CMK (cell line): ENCODE measurements at regions not wholly inside any gene's neighbourhood (a gene's known extent, or its start where the extent isn't known, plus 50 kb on each side); places are given as distances from the start of the nearest gene placed in this dataset.

Experiments used
- DNase-seq: peaks from one replicate; pipeline ENCODE4 v3.0.0-alpha.2; 2010; ENCODE audit warnings: low read depth

DNA sequence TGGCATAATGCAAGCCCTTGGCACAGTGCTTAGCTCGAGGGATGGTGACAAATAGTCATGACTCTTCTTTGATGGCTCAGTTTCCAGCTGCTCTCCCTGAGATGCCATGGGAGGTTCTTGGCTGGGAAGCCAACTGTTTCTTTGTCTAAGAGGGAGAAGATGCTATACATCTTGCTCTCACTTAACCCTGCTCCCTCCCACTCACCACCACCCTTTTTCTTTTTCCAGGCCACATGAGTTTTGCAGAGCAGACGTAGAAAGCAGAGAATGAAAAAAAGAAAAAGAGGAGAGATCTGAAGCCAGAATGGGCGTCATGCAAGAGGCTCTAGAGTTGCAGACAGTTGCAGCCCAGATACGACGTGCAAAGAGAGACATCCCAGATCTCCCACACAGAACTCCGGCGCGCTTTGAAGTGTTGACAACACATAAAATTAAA, 160.5 kb downstream of the FGF18 start:
- no peak for DNase-seq

DNA sequence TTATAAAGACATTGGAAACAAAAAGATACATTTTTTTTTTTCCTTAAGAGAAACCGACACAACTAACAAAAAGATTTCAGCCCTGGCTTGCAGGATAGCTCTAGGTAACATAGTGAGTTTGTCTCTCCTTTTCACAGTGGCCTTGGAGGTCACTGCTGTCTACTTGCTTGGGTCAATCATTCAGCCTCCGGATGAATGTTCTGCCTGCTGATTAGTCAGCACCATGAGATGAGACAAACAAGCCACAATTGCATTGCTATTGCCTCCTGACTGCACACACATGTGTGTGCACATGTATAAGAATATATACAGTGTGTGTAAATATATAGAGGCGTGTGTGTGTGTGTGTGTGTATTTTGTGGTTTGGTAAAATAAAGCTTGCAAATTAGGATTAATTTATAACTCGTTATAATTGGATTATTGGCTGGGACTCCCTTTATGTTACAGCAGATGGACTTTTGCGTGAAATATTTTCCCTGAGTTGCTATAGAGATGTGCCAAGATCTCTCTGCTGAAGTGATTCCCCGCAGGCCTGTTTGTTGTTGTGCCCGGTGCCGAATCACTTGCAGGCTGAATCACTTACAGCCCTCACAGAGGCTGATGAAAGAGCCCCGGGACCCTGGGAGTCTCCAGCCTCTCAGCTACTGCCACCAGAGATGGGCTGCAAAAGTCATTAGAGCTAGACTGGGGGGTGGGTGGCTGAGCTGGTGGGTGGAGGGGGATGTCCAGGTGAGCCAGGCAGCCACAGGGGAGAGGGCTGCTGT, 161.2 kb downstream of the FGF18 start:
- DNase-seq = no peak

DNA sequence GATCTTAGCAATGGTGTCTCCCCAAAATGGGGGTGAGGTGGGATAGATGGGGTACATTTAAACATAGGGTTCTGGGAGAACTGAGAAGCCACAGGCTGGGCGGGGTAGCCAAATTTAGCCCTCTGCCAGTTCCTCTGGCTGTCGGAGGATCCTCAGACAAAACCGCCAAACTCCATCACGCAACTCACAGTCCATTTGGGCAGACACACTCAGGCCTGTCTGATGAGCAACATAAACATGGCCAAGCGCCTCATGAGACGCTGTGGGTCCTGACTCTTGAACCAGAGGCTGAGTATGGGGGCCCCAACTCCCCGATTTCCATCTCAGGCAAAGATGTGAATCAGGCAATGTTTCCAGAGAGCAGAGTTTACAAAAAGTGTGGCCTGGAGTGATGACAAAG, 162.3 kb downstream of the FGF18 start:
- no peak for DNase-seq

DNA sequence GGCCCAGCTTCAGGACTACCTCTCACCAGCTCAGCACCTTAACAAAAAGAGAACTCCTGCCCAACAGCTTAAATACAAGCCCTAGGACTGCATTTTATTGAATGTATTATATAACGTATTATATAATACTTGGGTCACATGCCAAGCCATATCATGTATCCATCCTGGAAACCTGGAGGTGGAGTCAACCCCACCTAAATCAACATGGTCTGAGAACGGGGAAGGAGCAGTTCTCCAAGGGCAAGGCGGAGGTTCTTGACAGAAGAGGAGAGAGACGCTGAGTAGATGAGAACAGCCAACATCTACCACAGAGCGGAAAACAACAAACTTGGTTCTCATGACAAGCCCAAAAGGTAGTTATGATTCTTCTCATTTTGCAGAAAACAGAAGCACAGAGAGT, 163.4 kb downstream of the FGF18 start:
- no peak for DNase-seq

DNA sequence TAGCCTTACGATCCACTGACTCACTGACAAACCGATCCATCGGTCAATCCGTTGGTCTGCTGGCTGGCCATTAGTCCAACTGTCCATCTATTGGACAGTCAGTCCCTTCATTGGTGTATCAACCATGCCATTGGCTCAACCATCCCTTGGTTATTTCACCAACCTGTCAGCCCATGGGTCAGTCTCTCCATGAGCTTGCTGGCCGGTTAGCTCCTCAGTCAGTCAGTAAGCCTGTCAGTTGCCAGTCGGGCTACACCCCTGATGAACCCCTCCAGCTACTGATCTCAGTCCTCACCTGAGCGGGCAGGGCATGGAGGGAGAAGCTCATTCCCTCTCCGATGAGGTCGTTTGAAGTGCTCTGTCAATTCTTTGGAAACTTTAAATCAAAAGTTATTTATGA, 166.5 kb downstream of the FGF18 start:
- no peak for DNase-seq

DNA sequence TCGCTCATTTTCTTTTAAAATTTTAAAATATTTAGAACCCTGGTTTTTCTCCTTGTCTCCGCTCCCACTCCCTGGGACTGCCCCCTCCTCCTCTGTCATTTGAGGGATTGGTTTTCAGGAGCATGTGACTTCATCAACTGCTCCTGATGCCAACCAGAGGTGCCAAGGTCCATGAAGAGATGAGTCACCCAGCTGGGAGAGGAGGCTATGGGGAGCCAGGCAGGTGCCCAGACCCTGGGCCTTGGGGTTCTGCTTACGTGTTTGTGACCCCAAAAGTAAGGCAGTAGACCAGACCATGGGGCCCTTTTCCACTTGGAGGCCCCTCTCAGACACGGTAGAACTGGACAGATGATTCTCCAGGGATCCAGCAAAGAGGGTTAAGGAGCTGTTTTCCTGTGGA, 167.0 kb downstream of the FGF18 start:
- DNase-seq = no peak

DNA sequence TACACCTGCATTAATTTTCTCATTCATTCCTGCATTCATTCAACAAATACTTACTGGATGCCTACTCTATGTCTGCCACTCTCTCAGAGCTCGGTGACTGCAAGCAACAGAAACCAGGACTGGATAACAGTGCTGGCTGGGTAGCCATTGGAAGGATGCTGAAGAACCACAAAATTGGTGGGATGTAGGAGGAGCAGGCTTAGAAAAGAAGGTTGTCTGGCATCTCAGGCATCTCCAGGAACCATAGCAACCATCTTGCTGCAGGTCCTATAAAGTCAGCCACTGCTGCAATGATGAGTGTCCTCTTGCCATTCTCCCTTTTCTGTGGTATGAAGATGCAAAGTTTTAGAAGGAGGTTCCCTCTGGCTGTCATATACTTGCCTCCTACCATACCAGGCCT, 168.6 kb downstream of the FGF18 start:
- DNase-seq = no peak

DNA sequence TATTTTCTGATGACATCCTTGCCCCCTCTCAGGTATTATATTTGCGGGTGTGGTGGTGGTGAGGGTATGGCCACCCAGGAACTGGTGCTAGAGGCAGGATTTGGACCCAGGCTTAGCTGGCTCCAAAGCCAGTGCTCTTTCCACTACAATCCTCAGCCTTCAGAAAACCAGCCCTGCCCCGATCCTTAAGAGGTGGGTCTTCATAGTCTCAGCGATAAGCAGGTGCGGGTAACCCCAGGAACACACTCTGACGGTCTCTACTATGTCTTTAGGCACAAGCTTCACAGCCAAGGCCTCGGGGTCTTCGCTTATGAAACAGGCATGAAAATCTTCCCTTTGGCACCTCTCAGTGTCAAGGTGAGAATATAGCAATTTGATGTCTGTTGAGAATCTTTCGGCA, 169.3 kb downstream of the FGF18 start:
- no peak for DNase-seq

DNA sequence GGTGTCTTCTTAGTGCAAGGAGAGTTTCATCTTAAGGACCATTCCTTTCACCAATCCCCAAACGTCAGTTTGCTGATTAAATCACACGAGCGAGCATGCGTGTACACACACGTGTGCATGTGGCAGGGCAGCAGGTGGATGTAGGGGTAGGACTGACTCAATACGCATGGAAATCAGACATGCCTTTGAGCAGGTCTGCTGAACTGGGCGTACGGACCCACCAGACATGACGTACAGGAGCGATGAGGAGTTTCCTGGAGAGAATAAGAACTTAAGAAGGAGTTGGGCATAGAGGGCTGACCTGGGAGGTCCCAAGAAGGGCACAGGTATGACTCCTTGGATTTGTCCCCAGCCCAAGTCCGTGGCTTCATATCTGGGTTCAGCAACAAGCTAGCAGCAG, 170.0 kb downstream of the FGF18 start:
- DNase-seq = no peak

DNA sequence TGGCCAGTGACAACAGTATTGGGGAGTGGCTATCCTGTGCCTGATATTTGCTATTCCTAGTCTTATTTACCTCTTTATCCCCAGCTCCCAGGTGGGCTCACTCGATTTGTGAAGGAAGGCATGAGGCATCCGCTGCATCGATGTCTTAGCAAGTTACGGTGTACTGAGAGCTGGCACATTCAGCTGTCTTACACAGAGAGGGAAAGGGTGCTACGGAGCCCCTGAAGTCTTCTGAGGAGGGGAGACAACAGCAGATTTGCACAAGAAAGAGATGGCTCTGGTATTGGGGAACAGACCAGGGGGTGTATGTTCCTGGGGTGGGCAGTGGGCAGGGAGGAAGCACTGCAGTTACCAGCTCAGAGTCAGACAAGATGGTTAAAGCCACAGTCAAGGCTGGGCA, 172.6 kb downstream of the FGF18 start:
- no peak for DNase-seq

DNA sequence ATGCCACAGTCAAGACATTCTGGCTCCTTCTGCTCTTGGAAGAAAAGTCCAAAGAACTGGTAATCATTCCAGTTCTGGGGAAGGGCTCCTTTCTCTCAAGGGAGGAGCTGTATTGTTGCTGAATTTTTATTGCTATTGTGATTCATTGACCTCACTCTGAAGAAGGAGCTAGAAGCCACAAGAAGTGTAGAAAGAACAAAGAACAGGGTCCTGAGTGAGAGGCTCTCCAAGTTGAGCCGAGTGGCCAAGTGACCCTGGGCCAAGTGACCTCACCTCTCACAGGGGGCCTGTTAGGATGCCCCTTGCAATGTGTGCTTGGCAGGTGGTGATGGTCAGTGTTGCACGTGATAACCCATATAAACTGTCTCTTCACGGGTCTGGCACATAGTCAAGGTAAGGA, 173.3 kb downstream of the FGF18 start:
- DNase-seq = no peak

DNA sequence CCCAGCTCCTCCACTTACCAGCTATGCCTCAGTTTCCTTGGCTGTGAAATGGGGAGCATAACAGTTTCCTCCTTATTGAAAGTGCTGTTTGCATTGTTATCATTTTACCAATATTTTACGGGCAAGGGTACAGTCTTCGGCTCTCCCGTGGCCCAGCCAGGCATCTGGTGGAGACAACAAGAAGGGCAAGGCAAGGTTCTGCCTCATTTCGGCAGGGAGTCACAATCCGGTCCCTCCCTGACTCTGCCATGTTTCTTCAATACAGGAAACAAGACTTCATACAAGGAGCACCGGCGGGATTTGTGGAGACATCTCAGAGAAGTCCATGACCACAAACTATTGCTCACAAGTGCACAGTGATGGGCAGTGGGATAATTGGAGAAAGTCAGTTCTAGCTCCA, 174.0 kb downstream of the FGF18 start:
- no peak for DNase-seq

DNA sequence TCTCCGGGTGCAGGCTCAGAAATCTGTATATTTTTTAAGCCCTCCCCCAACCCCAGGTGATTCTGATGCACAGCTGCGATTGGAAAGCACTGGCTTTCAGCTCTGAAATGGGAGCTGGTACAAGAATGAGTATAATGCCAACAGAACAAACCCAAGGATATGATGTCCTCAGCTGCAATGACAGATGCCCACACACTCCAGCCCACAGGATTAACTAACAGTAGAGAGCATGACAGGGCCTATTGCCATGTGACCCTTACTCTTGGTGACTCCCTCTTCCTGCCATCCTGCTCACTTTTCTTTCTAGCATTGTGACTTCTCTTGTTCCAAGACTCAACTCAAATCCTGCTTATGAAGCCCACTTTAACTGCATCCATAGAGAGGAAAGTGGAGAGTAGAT, 174.5 kb downstream of the FGF18 start:
- DNase-seq = no peak

DNA sequence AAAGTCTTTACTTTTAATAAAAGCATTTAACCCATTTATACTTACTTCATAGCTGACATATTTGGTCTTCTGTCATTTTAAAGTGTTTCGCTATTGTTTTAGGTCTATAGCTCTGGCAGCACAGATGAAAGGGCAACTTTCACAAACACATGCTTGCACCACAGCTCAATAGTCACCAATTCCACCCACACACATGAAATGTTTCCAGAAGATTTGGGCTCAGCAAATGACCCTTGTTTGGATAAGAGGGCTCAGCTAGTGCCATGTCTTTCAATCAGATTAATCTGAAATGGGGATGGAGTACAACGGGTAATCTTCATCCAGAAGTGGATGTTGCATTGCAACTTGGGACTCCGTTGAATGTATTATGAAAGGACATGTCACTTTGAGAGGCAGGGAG, 176.0 kb downstream of the FGF18 start:
- DNase-seq = no peak

DNA sequence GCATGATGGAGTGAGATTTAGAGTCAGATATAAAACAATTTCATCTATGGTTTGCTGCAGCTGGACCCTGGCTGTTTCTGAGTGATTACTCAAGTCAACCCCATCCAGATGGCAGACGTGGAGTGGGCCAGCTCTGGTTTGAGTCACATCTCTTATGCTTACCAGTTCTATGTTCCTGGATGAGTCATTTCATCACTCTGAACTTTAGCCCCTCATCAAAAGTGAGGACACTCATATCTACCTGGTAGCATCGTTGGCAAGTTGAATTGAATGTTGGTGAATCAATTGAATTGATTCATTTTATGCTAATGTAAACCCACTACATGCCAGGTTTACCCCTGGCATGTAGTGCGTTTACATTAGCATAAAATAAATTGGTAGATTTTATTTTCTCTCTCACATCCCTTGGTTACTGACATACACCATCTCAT, 176.4 kb downstream of the FGF18 start:
- DNase-seq = no peak

DNA sequence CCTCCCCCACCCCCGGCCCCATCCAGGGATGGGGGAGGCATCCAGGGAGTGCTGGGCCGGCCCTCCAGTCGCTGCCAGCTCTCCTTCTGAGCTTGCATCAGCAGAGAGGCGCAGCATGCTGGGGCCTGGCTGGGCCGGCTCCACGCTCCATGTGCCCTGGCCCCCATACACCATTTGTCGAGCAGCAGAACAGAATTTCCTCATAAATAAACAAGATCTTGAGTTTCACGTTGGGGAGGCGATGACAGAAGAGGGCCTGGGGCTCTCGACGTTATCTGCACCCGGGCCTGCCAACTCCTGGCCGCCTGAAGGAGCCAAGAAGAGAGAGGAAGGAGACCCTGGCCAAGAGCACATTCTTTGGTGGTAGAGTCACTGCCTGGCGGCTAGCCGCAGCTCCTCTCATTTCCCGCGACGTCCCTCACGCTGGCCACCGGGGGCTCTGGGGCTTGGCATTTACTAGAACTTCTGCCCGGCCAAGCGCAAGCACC, 177.0 kb downstream of the FGF18 start:
- DNase-seq = no peak

DNA sequence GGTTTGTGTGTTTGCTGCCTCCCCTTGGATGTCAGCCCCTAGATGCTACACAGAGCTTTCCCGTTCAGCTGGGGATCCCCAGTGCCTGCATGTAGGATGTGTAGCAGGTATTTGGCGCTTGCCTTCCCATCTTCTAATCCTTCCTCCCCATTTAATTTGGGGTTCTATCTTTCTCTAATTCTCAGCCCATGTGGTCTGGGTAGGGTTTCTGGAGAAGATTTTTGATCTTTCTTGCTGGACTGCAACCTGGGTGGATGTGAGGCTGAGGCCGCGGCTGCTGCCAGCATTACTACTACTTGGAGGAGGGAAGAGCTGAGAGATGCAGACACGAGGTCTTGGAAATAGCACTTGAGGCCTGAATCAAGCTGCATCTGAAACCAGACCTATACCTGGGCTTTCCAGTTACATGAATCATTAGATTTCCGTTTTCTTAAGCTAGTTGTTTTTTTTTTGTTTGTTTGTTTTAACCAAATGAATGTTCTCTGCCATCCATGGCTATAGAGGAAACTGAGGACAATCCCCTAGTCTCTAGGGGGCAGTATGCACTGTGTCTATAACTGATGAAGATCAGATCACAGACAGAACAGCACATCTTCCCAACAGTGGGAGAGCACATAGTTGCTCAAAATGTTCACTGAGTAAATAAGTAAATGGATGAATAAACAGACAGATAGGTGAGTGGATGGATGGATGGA, 178.6 kb downstream of the FGF18 start:
- DNase-seq = no peak

DNA sequence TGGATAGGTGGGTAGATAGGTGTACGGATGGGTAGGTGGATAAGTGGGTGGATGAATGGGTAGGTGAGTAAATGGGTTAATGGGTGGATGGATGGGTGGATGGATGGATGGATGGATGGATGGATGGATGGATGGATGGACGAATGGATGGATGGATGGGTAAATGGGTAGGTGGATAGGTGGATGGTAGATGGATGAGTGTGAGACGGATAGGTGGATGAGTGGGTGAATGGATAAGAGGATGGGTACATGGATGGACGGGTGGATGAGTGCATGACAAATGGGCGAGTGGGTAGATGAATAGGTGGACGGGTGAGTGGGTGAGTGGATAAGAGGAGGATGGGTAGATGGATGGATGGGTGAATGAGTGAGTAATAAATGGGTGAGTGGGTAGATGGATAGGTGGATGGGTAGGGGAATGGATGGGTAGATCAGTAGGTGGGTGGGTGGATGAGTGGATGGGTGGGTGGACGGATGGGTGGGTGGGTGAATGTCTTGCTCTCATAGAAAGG, 179.2 kb downstream of the FGF18 start:
- DNase-seq = no peak

DNA sequence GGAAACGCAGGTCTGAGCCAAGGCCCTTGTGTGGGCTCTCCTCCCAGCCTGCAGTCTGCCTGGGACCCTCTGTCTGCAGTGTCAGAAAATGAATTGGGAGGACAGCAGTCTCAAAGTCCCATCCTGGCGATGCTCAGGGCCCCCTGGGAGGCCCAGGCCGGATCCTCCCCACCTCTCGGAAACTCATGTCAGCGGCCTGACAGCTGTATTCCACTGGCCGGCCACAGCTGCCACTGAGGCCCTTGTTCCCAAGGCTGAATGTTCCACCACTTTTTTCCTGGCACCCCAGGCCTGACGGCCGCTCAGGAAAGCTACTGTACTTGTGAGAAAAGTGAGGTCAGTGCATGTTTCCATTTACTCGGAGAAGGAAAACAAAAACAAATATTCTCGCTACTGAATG, 180.0 kb downstream of the FGF18 start:
- no peak for DNase-seq

DNA sequence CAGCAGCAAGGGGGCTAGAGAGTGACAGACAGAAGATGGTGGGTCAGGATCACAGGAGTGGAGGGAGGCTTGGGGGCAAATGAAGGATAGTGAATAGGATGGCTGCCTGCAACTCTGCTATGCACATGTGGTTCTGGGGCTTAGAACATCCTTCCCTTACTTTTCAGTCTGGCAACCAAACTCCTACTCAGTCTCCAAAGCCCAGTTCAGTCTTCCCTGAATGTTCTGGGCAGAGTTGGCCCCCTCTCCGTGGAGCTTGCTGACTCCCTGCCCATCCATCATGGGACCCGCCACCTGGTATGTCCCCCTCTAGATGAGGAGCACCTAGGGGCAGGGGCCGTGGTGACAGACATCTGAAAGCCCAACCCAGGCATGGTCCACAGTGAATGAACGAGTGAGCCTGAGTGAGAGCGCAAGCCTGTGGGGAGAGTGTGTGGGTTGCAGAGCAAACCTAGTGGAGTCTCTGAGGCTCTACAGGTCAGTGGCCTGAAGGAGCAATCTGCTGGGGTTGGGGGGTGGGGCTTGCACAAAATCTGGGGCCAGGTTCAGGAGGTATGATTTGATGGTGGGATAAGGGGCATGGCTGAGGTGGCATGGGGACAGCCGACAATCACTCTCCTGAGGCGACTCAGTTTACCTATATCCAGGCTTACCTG, 180.6 kb downstream of the FGF18 start:
- DNase-seq = no peak

DNA sequence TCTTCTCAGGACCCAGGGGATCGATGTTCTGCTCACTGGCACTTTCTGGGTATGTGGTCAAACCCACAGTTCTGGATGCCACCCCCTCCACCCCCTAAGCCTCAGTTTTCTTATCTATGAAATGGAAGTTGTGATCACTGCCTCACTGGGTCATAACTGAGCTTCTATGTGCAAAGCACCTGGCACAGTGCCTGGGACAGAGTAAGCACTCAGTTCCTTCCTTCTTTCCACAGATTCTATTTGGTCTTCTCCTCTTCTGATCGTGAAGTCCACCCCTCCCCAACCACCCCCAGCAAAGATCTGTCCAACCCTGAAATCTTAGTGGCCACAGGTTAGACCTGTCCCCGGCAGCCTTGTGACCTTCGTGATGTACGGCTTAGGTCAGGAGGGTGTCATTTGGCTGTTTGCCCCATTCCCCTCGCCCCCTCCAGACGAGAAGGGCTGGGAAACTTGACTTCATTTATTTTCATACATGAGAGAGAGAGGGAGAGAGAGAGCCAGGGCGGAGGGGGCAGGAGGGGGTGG, 181.4 kb downstream of the FGF18 start:
- DNase-seq = no peak

DNA sequence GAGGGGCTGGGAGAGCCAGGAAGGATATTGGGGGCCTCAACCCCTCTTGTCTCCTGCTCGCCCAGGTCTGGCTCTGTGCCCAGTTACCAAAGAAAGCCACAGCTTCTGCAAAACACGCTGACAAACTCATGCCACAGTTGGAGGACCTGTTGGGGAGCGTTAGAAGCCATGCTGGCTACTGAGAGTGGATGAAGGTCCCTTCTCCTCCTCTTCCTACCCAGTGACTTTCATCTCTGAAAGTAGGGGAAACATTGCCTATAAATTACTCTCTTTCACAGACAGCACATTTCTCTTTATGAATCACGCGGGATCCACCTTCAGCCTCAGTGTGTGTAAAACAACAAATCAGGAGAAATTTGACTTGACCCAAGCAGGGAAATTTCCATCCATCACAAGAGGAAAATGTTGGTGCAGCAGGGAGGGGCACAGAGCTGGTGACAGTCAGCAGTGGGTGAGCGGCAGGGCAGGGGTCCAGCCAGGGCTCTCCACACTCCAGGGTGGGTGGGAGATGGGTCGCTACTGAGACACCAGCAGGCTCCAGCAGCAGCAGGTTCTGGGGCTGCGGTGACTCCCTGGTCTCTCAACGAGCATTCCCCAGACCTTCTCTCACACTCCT, 181.9 kb downstream of the FGF18 start:
- DNase-seq = no peak
